HepG2 (cell line): ENCODE measurements at regions not wholly inside any gene's neighbourhood (a gene's known extent, or its start where the extent isn't known, plus 50 kb on each side); places are given as distances from the start of the nearest gene placed in this dataset.

Source experiments
- ATAC-seq: fragments of 200-7000 bp; cut with Tn5 transposase; 3 replicates; pipeline ENCODE4 v1.9.1; 2020; ENCODE audit warnings: mild to moderate bottlenecking, moderate library complexity
- BruUV-seq: library from RNA; stranded (reverse); fragments of 400-500 nt; replicated peaks from 2 replicates; lab custom pipeline; 2021; lab: Mats Ljungman, UMichigan
- CTCF ChIA-PET: fragments of 300-600 bp; formaldehyde crosslinking; extraction: SDS; loops from one replicate; lab custom pipeline; 2021; ENCODE audit warnings: low total read pairs, inconsistent platforms, low intra/inter-chr PET ratio; lab: Yijun Ruan, JAX
- POLR2A ChIA-PET: fragments of 350-600 bp; sonication (Branson Sonifier 250); formaldehyde crosslinking; loops from one replicate; lab custom pipeline; 2020; ENCODE audit warnings: antibody characterized with exemption, inconsistent platforms; lab: Yijun Ruan, JAX
- DNase-seq: peaks from one replicate; pipeline ENCODE4 v3.0.0-alpha.2; 2015; ENCODE audit warnings: low spot score
- FAIRE-seq: peaks from 3 replicates; lab custom pipeline; 2011; peaks lifted over from hg19 to GRCh38; lab: Jason Lieb, UNC
- H2AFZ ChIP-seq: one replicate; pipeline ENCODE4 v1.6.1; 2011; ENCODE audit warnings: low read length, inconsistent platforms
- H3K27ac ChIP-seq: fragments of 300-600 bp; 3 replicates; pipeline ENCODE4 v1.8.0; 2011; ENCODE audit warnings: mixed run types, mild to moderate bottlenecking, mixed read lengths, low read length, inconsistent platforms; ENCODE audit not compliant: insufficient read depth; ENCODE audit errors: extremely low read length
- H3K27me3 ChIP-seq, 2 experiments: fragments of 200-600 bp in 1 of 2; 2 replicates in 1 of 2; 3 replicates in 1 of 2; pipeline versions ENCODE4 v1.6.0 to v1.8.0; 2011; ENCODE audit warnings: low read length in 2 of 2, mild to moderate bottlenecking in 2 of 2, moderate library complexity in 2 of 2, inconsistent platforms in 1 of 2; ENCODE audit not compliant: insufficient read depth in 2 of 2, control insufficient read depth in 1 of 2
- H3K36me3 ChIP-seq, 2 experiments: fragments of 200-600 bp in 1 of 2; replicated peaks in 1 of 2; 2 replicates in 1 of 2; 3 replicates in 1 of 2; pipeline versions ENCODE4 v1.5.1 to v1.8.0; 2011; ENCODE audit warnings: low read length in 2 of 2, inconsistent platforms in 1 of 2; ENCODE audit not compliant: insufficient read depth in 2 of 2, control insufficient read depth in 1 of 2
- H3K4me1 ChIP-seq: 2 replicates; pipeline ENCODE4 v1.5.1; 2012; ENCODE audit warnings: low read length, inconsistent platforms; ENCODE audit not compliant: insufficient read depth
- H3K4me2 ChIP-seq: 2 replicates; pipeline ENCODE4 v1.6.0; 2011; ENCODE audit warnings: low read depth, low read length, inconsistent platforms
- H3K4me3 ChIP-seq, 3 experiments: fragments of 200-600 bp in 1 of 3; sonication (generic), shearing (Covaris generic) in 1 of 3; replicated peaks in 1 of 3; 2 replicates each; pipeline ENCODE4 v1.5.1; 2011 to 2016; ENCODE audit warnings: low read length in 3 of 3, inconsistent platforms in 2 of 3, low read depth in 2 of 3, mild to moderate bottlenecking in 2 of 3, control low read depth in 1 of 3, mixed read lengths in 1 of 3; ENCODE audit not compliant: insufficient read depth in 1 of 3
- H3K79me2 ChIP-seq: one replicate; pipeline ENCODE4 v1.6.1; 2011; ENCODE audit warnings: low read length, inconsistent platforms; ENCODE audit not compliant: insufficient read depth
- H3K9ac ChIP-seq: 2 replicates; pipeline ENCODE4 v1.6.0; 2011; ENCODE audit warnings: mild to moderate bottlenecking, low read depth, low read length, inconsistent platforms; ENCODE audit not compliant: insufficient read depth
- H3K9me3 ChIP-seq: 2 replicates; pipeline ENCODE4 v1.5.1; 2012; ENCODE audit warnings: mild to moderate bottlenecking, low read length
- H4K20me1 ChIP-seq: 2 replicates; pipeline ENCODE4 v1.6.0; 2011; ENCODE audit warnings: inconsistent platforms, mild to moderate bottlenecking, low read length, moderate library complexity; ENCODE audit not compliant: insufficient read depth
- DPF2 ChIP-seq: sonication (generic); formaldehyde crosslinking; IDR thresholded peaks from 2 replicates; pipeline ENCODE4 v1.4.0; 2020; ENCODE audit warnings: mild to moderate bottlenecking, low read depth, missing genetic modification reagents, borderline replicate concordance
- DR1 ChIP-seq: sonication (generic); formaldehyde crosslinking; IDR thresholded peaks from 2 replicates; pipeline ENCODE4 v1.8.0; 2021; ENCODE audit warnings: mild to moderate bottlenecking, missing genetic modification reagents, inconsistent platforms
- FIP1L1 ChIP-seq: fragments of 200-400 bp; formaldehyde crosslinking; IDR thresholded peaks from 2 replicates; pipeline ENCODE4 v1.6.1; 2018; ENCODE audit warnings: low read depth, mild to moderate bottlenecking, low read length, moderate library complexity, borderline replicate concordance; ENCODE audit not compliant: insufficient read depth
- KLF9 ChIP-seq: IDR thresholded peaks from 2 replicates; pipeline ENCODE4 v1.6.1; 2016; ENCODE audit warnings: low read depth
- MEF2D ChIP-seq: sonication (generic); formaldehyde crosslinking; IDR thresholded peaks from 2 replicates; pipeline ENCODE4 v1.5.1; 2020; ENCODE audit warnings: mild to moderate bottlenecking, missing genetic modification reagents
- PAF1 ChIP-seq: IDR thresholded peaks from 2 replicates; pipeline ENCODE4 v1.6.1; 2016; ENCODE audit warnings: missing genetic modification reagents, missing compliant biosample characterization
- PITX1 ChIP-seq: sonication (generic); formaldehyde crosslinking; IDR thresholded peaks from 2 replicates; pipeline ENCODE4 v1.5.1; 2020; ENCODE audit warnings: mild to moderate bottlenecking, missing genetic modification reagents
- ZBTB33 ChIP-seq: sonication (generic); formaldehyde crosslinking; IDR thresholded peaks from 2 replicates; pipeline ENCODE4 v1.4.0; 2020; ENCODE audit warnings: missing genetic modification reagents
- ZNF280D ChIP-seq: sonication (generic); formaldehyde crosslinking; IDR thresholded peaks from 2 replicates; pipeline ENCODE4 v1.5.1; 2020; ENCODE audit warnings: mild to moderate bottlenecking, missing genetic modification reagents
- ZNF687 ChIP-seq: sonication (generic); formaldehyde crosslinking; IDR thresholded peaks from 2 replicates; pipeline ENCODE4 v1.5.1; 2020; ENCODE audit warnings: mild to moderate bottlenecking, missing genetic modification reagents, moderate library complexity
- WGBS: methylation state at CpG from one replicate; pipeline ENCODE4 v1.1.6; 2017; ENCODE audit warnings: low lambda C conversion rate; 5-methylcytosine and 5-hydroxymethylcytosine counted together
- in situ Hi-C: cut with HindIII; loops from 2 replicates; pipeline ENCODE4 v1.10.0; 2017; ENCODE audit warnings: low pct_unique_long_range_greater_than_20kb; ENCODE audit not compliant: extremely low pct_ligation_motif_present
- intact Hi-C: fragments of 100-400 bp; cut with micrococcal nuclease; formaldehyde crosslinking; loops from one replicate; pipeline ENCODE4 v1.10.0; 2022; ENCODE audit not compliant: unreplicated experiment

- TF ChIP-seq ZNF280D (CRISPR knock-in tag) = no peak
Measured at GRCh38 chr3:72044231-72044855, 259.4 kb upstream of the PROK2 start (continued).

- Histone ChIP-seq H3K9ac (no peak overlapping the region), H3K27ac (no peak overlapping the region), H3K4me1 (no peaks in the 10 kb centered on the region), H3K27me3 (no peaks in the 10 kb centered on the region), H3K36me3 (no peaks in the 10 kb centered on the region), H3K4me3 (no peak overlapping the region), H4K20me1 (no peaks in the 10 kb centered on the region), H2AFZ (no peak overlapping the region), H3K4me2 (no peak overlapping the region), H3K9me3 (no peaks in the 10 kb centered on the region), H3K79me2 (no peaks in the 10 kb centered on the region)
- intact Hi-C loops (no loop called here), in situ Hi-C loops (no loop called here)
- ATAC-seq (no peak), FAIRE-seq (no peak), DNase-seq (no peak)
- BruUV-seq = no TSS peak
- POLR2A ChIA-PET = no interaction called here
- 43% methylated on average over 3 of the region's 3 CpGs for WGBS
- CTCF ChIA-PET = no interaction called here
- TF ChIP-seq PITX1 (CRISPR knock-in tag) (no peak), MEF2D (CRISPR knock-in tag) (no peak), ZNF687 (no peak), DR1 (CRISPR knock-in tag) (no peak), ZBTB33 (CRISPR knock-in tag) (no peak), DPF2 (CRISPR knock-in tag) (no peak), FIP1L1 (no peak), KLF9 (CRISPR knock-in tag) (no peak), PAF1 (CRISPR knock-in tag) (no peak)
Measured at GRCh38 chr3:72043204-72044133, 258.5 kb upstream of the PROK2 start.
